Hematopoietic multipotent progenitor cell treated with erythropoietin and hydrocortisone succinate and interleukin-3 and kit ligand, for 6 days (in vitro differentiated cells): ENCODE measurements at regions not wholly inside any gene's neighbourhood (a gene's known extent, or its start where the extent isn't known, plus 50 kb on each side); places are given as distances from the start of the nearest gene placed in this dataset.

ENCODE experiments used
- DNase-seq: peaks from one replicate; pipeline ENCODE4 v3.0.0-alpha.2; 2015

- DNase-seq = no peak
Measured at GRCh38 chr2:107025869-107026380, 140.0 kb upstream of the ST6GAL2 start.

- DNase-seq = no peak
Measured at GRCh38 chr2:107027205-107027604, 141.2 kb upstream of the ST6GAL2 start.

GRCh38 chr2:107027810-107028209 lies 141.8 kb upstream of the ST6GAL2 start:
- no peak for DNase-seq

- DNase-seq = peak; percentile 3
Measured at GRCh38 chr2:107028661-107029060, 142.7 kb upstream of the ST6GAL2 start.

- no peak for DNase-seq
Measured at GRCh38 chr2:107036293-107036692, 150.3 kb upstream of the ST6GAL2 start.

GRCh38 chr2:107062173-107062572 lies 176.2 kb upstream of the ST6GAL2 start:
- DNase-seq = peak; percentile 1

- DNase-seq = no peak
Measured at GRCh38 chr2:107062599-107063220, 176.7 kb upstream of the ST6GAL2 start.

GRCh38 chr2:107063228-107063627 lies 177.3 kb upstream of the ST6GAL2 start:
- no peak for DNase-seq

GRCh38 chr2:107064750-107065149 lies 178.8 kb upstream of the ST6GAL2 start:
- DNase-seq = no peak

GRCh38 chr2:107068069-107068916 lies 182.3 kb upstream of the ST6GAL2 start:
- no peak for DNase-seq

GRCh38 chr2:107069890-107070289 lies 183.9 kb upstream of the ST6GAL2 start:
- DNase-seq = no peak

GRCh38 chr2:107072150-107072940 lies 186.4 kb upstream of the ST6GAL2 start:
- DNase-seq = peak; percentile 1

GRCh38 chr2:107078584-107078983 lies 192.6 kb upstream of the ST6GAL2 start:
- no peak for DNase-seq

GRCh38 chr2:107086497-107086896 lies 200.5 kb upstream of the ST6GAL2 start:
- no peak for DNase-seq

GRCh38 chr2:107088156-107088555 lies 202.2 kb upstream of the ST6GAL2 start:
- no peak for DNase-seq

GRCh38 chr2:107091163-107091864 lies 205.3 kb upstream of the ST6GAL2 start:
- no peak for DNase-seq

GRCh38 chr2:107093426-107093957 lies 207.5 kb upstream of the ST6GAL2 start:
- no peak for DNase-seq

GRCh38 chr2:107094450-107094986 lies 208.6 kb upstream of the ST6GAL2 start:
- no peak for DNase-seq

GRCh38 chr2:107102176-107102575 lies 216.2 kb upstream of the ST6GAL2 start:
- DNase-seq = no peak

- no peak for DNase-seq
Measured at GRCh38 chr2:107107351-107107750, 221.4 kb upstream of the ST6GAL2 start.

GRCh38 chr2:107108556-107108955 lies 222.6 kb upstream of the ST6GAL2 start:
- no peak for DNase-seq

GRCh38 chr2:107111623-107112022 lies 225.7 kb upstream of the ST6GAL2 start:
- no peak for DNase-seq
